Astrocyte of the spinal cord (primary cell): ENCODE measurements at regions not wholly inside any gene's neighbourhood (a gene's known extent, or its start where the extent isn't known, plus 50 kb on each side); places are given as distances from the start of the nearest gene placed in this dataset.

Source experiments
- DNase-seq: peaks from one replicate; pipeline ENCODE4 v3.0.0; 2011; ENCODE audit warnings: low read depth, low spot score
- H3K4me3 ChIP-seq: 2 replicates; pipeline ENCODE4 v1.5.1; 2011; ENCODE audit warnings: low read depth, mild to moderate bottlenecking, low read length, moderate library complexity
- in situ Hi-C: cut with HindIII; loops from 2 replicates; pipeline ENCODE4 v1.10.0; 2017; ENCODE audit warnings: low sequenced_read_pairs
- TF ChIP-seq, protein P1 (sequence below): IDR thresholded peaks from 2 replicates; pipeline ENCODE4 v1.5.1; 2012; ENCODE audit warnings: low read depth, mild to moderate bottlenecking, low read length, inconsistent platforms

GRCh38 chr17:13129356-13129755, 111.5 kb upstream of the ELAC2 start:
- TF ChIP-seq, protein P1, sequence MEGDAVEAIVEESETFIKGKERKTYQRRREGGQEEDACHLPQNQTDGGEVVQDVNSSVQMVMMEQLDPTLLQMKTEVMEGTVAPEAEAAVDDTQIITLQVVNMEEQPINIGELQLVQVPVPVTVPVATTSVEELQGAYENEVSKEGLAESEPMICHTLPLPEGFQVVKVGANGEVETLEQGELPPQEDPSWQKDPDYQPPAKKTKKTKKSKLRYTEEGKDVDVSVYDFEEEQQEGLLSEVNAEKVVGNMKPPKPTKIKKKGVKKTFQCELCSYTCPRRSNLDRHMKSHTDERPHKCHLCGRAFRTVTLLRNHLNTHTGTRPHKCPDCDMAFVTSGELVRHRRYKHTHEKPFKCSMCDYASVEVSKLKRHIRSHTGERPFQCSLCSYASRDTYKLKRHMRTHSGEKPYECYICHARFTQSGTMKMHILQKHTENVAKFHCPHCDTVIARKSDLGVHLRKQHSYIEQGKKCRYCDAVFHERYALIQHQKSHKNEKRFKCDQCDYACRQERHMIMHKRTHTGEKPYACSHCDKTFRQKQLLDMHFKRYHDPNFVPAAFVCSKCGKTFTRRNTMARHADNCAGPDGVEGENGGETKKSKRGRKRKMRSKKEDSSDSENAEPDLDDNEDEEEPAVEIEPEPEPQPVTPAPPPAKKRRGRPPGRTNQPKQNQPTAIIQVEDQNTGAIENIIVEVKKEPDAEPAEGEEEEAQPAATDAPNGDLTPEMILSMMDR, result no peak
- in situ Hi-C loops, result no loop called here

GRCh38 chr17:13128676-13129075, 110.8 kb upstream of the ELAC2 start:
- in situ Hi-C loops, result no loop called here
- DNase-seq, result no peak
- no peak overlapping the region for H3K4me3 ChIP-seq
- TF ChIP-seq, protein P1, result no peak

More at GRCh38 chr17:13129356-13129755, 111.5 kb upstream of the ELAC2 start:
- DNase-seq, result no peak
- H3K4me3 ChIP-seq, result no peak overlapping the region

- in situ Hi-C loops, result no loop called here
- no peak for DNase-seq
- TF ChIP-seq, protein P1, result no peak
- no peak overlapping the region for H3K4me3 ChIP-seq
Measured at GRCh38 chr17:13127921-13128602, 110.2 kb upstream of the ELAC2 start.

GRCh38 chr17:13120864-13121263, 103.0 kb upstream of the ELAC2 start:
- H3K4me3 ChIP-seq, result no peak overlapping the region
- TF ChIP-seq, protein P1, result no peak
- in situ Hi-C loops, result no loop called here
- no peak for DNase-seq

- no peak overlapping the region for H3K4me3 ChIP-seq
- TF ChIP-seq, protein P1, result no peak
- DNase-seq, result no peak
- in situ Hi-C loops, result no loop called here
Measured at GRCh38 chr17:13118311-13118710, 100.5 kb upstream of the ELAC2 start.

GRCh38 chr17:13117616-13118015, 99.8 kb upstream of the ELAC2 start:
- in situ Hi-C loops, result no loop called here
- no peak overlapping the region for H3K4me3 ChIP-seq
- TF ChIP-seq, protein P1, result no peak
- no peak for DNase-seq

- TF ChIP-seq, protein P1, result peak; percentile 95
- H3K4me3 ChIP-seq, result peak overlapping the region; percentile 5
- DNase-seq, result peak; percentile 45
- in situ Hi-C loops, result no loop called here
Measured at GRCh38 chr17:13114601-13115031, 96.8 kb upstream of the ELAC2 start.
